NT2/D1 (cell line): ENCODE measurements at regions not wholly inside any gene's neighbourhood (a gene's known extent, or its start where the extent isn't known, plus 50 kb on each side); places are given as distances from the start of the nearest gene placed in this dataset.

ENCODE experiments used
- YY1 ChIP-seq: IDR thresholded peaks from 2 replicates; pipeline ENCODE4 v1.6.1; 2011; ENCODE audit not compliant: insufficient read length, insufficient read depth
- ZNF274 ChIP-seq: IDR thresholded peaks from 2 replicates; pipeline ENCODE4 v1.6.1; 2011; ENCODE audit warnings: mild to moderate bottlenecking, low read depth, low read length

- TF ChIP-seq ZNF274 (no peak), YY1 (no peak)
Measured at GRCh38 chr5:38695021-38695958, 138.8 kb upstream of the LIFR start.
